Pons (tissue), 1 donor: ENCODE measurements at regions not wholly inside any gene's neighbourhood (a gene's known extent, or its start where the extent isn't known, plus 50 kb on each side); places are given as distances from the start of the nearest gene placed in this dataset.
A peak's percentile ranks its signal among the peaks of the same experiment; 100 is the strongest.

Source experiments
- DNase-seq: peaks from one replicate; pipeline ENCODE4 v3.0.0-alpha.2; 2016; ENCODE audit warnings: low spot score

DNA sequence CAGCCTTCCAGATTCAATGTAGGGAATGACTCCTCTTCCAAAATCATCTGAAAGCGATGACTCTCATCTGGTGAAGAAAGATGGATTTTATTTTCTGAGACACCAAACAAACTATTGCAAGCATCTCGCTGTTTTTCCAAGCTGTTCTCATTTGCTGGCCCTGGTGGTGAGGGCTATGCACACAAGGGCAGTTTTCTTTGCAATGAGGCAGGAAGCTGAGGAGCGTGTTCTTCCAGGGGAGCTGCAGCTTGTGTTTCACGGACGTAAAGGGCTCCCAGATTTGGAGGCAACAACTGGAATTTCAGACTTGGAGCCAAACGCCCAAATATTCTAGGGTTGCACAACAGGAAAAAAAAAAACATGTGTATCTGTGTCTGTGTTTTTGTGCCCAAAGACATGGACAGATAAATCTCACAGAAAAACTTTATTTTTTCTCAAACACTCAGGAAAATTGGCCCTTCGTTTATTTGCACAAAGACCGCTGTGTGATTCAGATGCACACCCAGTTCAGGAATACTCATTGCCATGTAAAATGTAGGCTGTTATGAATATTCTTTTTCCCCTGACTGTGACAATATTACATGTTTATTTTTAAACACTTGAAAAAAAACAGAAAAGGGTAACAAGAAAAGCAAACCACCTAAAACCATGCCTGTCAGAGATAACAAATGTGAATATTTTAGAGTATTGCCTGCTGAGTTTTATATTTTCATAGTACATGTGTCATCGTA lies 151.3 kb downstream of the GAS1 start:
- peak; percentile 13 for DNase-seq

DNA sequence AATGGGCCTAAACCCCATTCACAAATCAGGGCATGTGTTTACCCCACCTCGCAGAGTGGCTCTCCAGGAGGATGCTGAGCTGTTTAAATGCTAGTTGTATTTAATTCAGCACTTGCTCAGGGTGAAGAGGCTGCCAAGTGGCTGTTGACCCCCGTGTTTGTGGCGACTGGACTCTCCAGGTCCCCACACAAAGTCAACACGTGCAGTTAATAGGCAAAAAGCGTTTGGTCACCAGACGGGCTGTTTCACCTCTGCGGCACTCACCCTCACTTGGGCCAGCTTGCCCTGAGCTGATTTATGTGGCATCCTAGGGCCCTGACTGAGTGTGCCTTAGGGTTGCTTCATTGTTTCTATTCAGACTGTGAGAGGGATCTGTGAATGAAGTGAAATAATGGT lies 152.3 kb downstream of the GAS1 start:
- no peak for DNase-seq

DNA sequence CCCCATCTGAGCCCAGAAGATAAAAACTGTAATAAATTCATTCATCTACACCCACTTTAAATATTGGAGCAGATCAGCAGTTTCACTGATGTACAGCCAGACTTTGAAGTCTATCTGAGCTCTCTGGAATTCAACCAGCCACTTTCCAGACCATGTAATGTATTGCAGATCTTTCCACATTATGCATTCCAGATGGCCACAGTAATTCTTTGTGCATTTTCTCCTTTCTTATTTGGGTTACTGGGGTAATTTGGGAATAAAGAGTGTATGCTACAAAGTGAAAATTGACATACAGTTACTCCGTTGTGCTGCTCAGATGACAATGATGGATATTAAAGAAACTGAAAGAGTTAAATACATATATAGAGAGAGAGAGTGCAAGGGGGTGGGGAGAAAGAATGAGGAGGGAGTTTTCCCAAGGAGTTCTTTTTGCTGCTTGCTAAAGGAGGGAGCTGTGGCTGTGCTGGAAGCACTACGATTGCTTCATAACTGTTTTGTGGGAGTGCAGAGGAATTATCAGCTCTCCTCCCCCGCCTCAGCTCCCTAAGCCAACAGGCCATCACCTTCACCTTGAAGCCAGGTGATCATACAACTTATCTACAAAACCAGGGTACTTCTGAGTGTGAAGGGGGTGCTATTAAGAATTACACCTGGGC lies 152.8 kb downstream of the GAS1 start:
- DNase-seq, result no peak

DNA sequence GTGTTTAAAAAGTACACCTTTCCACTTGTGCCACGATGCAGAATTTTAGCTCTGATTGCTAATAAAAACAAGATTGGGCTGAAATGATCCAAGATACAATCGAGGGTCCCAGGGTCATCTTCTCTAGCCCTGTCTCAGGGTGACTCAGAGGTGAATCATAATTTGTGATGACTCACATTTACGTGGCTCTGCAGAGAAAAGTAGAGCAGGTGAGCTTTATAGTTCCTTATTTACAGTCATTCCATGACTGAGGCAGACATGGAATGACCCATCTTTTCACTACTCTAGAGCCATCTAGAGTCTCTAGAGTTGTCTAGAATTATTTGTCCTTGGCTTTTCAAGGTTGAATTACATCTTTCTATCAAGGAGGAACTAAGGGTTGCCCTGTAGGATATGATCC lies 155.2 kb downstream of the GAS1 start:
- DNase-seq, result no peak

DNA sequence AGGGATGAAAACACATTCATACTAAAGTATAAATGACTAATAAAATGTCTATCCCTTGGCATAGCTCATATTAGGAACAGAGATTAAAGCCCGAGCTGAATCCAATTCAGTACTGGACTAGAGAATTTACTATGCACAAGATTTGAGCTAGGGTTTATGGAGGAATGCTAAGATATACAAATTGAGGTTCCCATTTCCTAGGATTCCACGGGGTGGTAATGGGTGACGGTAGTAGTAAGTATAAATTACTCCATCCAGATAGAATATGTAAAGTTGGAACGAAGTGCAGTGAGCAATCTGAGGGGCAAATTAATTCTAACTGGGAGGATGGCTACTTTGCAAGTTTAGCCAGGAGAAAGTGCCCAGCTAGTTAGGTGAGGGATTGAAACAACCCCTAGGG lies 156.5 kb downstream of the GAS1 start:
- no peak for DNase-seq

DNA sequence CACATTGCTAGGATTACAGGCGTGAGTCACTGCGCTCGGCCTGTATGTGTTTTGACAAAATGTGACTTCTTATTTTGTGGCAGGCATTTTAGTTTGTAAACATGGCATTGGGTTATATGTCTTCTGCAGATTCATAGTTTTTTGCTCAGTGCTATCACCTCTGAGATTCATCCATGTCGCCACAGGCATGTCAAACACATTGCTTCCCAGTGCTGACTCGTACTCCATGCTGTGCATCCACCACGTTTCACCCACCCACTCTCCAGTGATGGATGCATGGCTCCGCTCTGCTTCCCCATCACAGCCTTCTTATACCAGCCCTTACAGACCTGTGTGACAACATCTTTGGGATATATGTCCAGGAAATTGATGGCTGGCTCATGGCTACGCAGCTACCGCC lies 158.8 kb downstream of the GAS1 start:
- no peak for DNase-seq

DNA sequence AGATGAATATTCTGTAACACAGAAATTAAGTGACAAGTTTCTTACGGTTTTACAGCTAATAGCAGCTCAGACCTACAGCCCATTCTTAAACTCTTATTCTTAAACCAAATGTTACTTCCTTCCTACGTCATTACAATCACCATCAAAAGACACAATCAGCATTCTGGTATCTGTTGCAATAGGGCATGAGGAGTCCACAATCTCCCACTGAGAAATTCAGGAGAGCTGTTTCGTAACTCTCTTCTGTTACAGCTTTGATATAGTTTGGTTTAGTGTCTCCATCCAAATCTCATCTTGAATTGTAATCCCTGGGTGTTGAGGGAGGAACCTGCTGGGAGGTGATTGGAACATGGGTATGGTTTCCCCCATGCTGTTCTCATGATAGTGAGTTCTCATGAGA lies 163.4 kb downstream of the GAS1 start:
- DNase-seq, result no peak

DNA sequence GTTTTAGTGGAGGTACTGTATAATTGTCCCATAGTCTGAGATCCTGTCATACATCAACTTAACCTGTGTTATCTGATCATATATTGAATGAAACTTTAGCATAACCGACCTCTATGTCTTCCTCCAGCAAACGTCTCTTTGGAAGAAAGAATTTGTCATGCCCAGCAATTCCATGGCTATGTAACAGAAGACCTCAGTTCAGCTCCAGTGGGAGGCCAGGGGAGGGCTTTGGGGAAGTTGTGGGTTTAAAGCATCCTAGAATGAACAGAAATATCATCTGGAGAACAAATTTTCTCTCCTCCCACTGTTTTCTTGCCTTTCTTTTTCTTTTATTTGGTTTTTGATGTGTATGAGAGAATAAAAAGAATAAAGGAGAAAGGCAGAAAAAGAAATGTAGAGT lies 164.5 kb downstream of the GAS1 start:
- DNase-seq, result no peak

DNA sequence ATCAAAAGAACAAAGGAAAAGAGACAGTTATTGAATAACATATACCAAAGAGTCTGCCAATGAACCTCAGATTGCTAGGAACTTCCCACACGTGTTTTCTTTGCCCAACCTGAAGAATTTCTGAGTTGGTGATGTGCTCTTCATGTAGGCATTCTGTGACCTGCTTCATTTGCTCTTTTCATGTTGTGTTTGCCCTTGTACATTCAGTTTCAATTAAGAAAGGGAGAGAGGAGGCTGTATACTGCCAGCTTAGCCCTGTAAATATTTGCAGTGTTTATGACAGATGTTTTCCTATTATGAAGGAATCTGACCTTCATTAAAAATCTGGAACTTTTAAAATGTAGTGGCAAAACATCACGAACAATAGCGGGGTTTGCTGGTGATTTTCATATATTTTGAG lies 168.5 kb downstream of the GAS1 start:
- no peak for DNase-seq

DNA sequence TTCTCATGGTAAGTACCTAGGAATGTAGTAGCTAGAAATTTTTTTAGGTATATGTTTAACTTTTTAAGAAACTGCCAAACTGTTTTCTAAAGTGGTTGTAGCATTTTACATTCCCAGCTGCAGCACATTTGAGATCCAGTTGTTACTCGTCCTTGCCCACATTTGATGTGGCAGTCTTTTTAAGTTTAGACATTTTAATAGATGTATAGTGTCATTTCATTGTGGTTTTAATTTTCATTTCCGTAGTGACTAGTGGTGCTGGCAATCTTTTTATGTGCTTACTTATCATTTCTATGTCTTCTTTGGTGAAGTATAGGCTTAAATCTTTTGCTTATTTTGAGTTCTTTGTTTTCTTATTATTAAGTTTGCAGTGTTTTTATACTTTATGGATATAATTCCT lies 171.6 kb downstream of the GAS1 start:
- DNase-seq, result no peak

DNA sequence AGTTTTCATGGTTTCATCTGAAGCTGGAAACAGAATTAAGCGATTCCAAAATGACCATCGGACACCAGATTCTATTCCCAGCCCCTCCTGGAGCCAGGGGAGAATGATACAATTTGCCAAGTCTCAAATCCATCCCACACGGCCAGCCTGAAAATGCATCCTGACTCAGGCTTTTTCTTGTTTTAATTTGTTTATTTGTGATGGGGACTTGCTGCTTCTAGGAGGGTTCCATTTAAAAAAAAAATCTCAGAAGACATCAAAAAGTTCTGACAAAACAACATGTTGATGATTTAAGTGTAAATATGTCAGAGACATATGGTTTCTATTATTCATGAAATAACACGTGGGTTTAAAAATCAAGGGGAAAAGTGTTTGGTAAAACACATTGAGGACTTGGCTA lies 173.2 kb downstream of the GAS1 start:
- DNase-seq, result no peak

DNA sequence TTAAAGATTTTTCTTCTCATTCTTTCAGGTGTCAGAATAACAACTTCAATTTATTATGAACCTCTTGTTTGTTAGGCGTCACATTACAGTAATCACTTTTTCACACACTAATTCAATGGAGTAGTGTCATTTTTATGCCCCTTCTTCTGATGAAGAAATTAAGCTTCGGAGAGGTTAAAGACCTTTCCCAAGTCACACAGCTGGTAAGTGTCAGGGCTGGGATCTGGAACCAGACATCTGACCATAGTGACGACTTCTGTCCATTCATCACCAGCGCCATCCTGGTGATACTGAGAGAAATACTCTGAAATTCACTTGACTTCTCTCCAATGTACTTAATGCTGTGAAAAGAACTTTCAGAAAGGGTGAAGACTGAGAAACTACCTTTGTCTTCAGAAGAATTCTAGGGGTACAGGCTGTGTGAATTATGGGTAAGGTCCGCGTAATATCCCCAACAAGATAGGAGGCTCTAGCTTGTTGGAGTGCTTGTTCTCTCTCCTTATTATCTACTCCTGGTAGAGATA lies 173.8 kb downstream of the GAS1 start:
- DNase-seq, result no peak

DNA sequence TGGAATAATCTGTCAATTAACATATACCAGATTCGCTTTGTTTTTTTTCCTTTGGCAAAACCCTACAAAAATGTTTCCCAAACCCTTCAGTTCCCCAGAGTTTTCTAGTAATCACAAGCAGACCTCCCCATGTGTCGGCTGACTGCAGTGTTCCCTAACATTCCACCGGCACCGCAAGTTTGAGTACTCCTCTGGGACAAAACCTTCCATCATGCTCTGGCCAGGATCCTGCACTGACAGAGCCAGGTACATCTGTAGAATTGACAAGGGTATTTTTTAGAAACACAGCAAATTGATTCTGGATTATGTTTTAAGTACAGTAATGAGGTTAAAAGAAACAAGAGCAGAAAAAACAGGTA lies 174.7 kb downstream of the GAS1 start:
- no peak for DNase-seq

DNA sequence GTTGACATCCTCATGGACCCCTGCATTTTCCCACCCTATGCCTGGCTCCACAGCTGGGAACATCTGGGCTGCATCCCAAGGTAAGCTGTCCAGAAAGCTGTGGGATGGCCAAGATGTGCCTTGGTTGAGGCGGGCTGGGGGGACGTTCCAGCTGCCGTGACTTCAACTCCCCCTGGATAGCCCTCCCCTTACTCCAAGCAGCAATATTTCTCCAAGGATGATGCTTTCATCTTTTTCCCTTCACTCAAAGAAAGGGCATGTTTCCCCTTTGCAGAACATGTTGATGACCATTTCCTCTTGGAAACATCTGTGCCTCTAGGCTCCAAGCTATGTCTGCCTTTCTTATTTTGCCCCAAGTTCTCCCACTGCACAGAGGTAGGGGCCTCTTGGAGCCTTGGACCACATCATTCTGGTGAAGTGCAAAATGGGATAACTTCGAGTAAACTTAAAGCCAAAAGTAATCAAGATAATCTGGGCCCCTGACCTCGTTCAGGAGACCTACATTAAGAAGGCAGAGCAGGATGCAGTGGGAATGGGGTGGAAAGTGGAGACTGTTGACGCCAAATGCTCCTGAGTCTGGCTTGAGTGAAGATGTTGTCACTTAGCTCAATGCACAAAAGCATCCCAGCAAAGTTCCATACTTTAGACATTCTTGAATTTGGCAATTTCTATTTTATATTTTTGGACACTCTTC lies 175.2 kb downstream of the GAS1 start:
- no peak for DNase-seq

DNA sequence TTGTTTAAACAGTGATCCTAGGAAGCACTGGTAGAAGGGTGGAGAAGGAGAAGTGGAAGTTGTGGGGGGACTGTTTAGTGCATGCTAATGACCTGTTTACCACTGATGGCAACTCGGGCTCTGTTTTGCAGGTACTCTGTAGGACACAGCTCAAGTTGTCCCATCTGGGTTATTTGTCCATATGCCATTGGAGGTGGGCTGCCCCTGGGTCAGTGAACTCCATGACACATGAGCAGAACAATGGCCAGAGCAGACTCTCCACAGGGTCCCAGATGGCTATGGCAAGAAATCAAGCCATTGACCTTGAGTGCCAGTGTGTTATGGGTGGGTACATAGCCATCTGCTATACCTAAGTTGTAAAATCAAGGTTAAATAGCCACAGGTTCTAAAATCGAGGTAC lies 175.9 kb downstream of the GAS1 start:
- DNase-seq, result no peak

DNA sequence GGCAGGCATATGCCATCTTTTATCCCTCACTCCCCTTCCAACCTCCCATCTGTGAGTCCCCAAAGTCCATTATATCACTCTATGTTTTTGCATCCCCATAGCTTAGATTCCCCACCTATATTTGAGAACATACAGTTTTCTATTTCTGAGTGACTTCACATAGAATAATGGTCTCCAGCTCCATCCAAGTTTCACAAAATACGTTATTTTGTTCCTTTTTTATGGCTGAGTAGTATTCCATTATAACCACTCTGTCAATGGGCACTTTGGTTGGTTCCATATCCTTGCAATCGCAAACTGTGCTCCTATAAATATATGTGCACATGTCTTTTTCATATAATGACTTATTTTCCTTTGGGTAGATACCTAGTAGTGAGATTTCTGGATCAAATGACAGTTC lies 178.6 kb downstream of the GAS1 start:
- no peak for DNase-seq

DNA sequence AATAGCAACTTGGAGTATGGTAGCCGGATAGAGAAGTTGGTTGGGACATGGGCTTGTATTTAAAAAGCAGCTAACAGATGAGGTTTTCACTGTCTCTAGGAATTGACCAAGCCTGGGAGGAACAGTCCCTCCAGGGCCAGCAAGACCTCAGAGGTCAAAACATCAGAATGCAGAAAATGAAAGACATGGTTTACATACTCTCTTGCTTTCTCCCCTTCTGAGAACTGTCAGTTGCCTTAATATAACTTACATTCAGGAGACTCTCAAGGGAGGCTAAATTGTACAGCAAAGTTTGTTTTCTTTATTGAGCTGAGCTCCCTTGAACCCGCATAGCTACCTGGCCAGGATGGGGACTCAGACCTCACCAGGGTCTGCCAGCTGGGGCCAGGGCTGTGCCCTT lies 179.3 kb downstream of the GAS1 start:
- no peak for DNase-seq

DNA sequence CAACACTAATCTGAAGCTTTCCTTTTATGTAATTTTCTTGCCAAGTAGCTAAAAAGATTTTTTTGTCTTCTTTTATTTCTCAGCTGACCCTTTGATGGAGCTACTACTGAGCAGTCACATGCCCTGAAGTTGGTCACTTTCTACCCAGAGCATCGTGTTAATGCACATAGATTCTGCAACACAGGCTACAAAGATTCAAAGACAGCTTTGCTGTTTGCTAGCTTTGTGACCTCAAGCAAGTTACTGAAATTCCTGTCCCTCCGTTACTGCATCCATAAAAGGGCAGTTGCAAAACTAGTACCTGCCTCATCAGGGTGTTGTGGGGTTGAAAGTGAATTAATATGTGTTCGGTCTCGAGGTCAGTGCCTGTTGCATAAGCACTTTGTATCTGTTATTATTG lies 179.9 kb downstream of the GAS1 start:
- no peak for DNase-seq

DNA sequence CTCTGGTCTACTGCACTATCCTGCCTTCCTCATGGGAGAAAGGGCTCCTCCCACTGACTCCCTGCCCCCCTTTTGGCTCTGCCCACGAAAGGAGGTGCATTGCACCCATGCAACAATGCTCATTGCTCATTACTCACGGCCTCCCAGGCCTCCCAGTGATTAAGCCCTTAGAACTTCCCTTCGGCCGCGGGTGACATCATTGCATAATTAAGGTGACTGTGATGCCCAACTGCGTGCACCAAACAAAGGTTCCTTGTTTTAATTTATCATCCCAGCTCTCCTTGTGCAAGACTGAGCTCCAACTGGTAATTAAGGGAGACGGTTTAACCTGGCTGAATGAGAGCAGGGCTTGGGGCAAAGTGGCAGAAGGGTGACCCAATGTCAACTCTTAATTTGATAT lies 180.4 kb downstream of the GAS1 start:
- DNase-seq, result peak; percentile 53

DNA sequence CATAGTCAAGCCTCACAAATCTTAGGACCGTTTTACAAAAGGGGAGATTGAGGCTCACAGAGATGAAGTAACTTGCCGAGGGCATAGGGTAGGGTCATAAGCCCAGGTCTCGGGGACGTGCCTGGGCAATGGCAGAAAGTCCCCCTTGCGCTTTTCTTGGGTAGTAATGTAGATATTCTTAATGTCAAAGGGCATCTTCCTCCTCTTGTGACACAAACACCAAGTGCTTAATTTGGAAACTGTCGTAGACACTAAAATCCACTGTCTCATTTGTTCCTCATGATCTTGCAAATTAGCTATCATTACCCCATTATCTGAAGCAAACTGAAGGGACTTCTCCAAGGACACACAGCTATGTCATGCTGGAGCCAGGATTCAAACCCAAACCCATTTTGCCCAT lies 180.8 kb downstream of the GAS1 start:
- DNase-seq, result no peak

DNA sequence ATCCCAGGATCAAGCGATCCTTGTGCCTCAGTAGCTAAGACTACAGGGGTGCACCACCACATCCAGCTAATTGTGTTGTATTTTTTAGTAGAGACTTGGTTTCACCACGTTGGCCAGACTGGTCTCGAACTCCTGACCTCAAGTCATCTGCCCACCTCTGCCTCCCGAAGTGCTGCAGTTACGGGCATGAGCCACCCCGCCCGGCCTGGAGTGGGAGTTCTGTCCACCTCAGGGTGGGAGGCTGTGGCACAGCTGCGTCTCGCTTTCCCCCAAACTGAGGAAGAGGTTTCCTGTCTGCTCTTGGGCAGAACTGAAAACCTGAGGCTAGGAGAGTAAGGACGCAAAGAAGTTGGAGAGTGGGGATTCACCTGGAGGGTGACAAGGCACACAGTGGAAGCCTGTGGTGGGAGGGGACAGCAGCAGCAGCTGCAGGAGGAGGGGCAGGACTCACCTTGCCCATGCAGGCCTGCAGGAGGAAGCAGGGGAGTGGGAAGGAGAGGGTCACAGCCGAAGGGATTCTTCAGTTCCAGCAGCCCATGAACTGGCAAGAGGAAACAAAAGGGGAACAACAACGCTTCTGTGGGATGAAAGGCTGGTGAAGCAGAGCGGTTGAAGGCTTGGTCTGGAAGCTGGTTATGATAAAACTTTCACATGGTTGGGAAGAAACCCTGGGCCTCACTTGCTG lies 181.4 kb downstream of the GAS1 start:
- DNase-seq, result no peak

DNA sequence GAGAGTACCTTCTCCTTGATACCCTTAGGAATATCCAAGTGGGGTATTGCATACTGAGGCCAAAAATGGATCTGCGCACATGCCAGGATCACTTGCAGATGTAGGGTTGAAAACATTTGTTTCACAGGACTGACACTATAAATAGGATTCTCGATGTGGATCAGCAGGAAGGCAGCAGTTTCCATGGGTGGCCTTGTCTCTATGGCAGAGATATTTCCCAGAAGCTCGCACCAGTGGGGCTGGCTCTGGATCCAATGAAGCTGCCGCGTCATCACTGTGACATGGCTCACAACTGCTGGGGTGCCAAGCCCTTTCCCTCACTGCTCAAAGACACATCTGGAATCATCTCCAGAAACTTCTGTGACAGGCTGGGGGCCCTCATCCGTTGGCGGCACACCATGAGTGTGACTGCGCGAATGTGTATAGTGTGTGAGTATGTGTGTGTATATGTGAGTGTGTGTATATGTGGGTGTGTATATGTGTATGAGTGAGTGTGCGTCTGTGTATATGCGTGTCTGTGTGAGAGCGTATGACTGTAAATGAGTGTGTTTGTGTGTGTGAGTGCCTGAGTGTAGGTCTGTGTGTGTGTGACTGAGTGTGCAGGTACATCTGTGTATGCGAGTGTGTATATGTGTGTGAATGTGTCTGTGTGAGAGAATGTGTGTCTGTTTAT lies 182.5 kb downstream of the GAS1 start:
- DNase-seq, result no peak
